K562 (cell line): ENCODE measurements at regions not wholly inside any gene's neighbourhood (a gene's known extent, or its start where the extent isn't known, plus 50 kb on each side); places are given as distances from the start of the nearest gene placed in this dataset.

Experiments used
- CHCHD3 ChIP-seq: fragments of 250-450 bp; sonication (Bioruptor Pico); IDR thresholded peaks from 2 replicates; pipeline ENCODE4 v2.1.2; 2022; ENCODE audit warnings: mild to moderate bottlenecking
- CREB5 ChIP-seq: fragments of 250-450 bp; sonication (Bioruptor Pico); IDR thresholded peaks from 2 replicates; pipeline ENCODE4 v1.5.0; 2020; ENCODE audit warnings: mild to moderate bottlenecking
- NFE2 ChIP-seq: IDR thresholded peaks from 2 replicates; pipeline ENCODE4 v1.6.1; 2014; ENCODE audit warnings: antibody characterized with exemption, low read depth
- REST ChIP-seq, 2 experiments: fragments of 450-650 bp; formaldehyde crosslinking in 1 of 2; IDR thresholded peaks; 2 replicates each; pipeline versions ENCODE4 v1.4.0 to v1.6.1; 2014 to 2020; ENCODE audit warnings: mild to moderate bottlenecking in 2 of 2, borderline replicate concordance in 1 of 2, low read depth in 1 of 2
- ZNF347 ChIP-seq: fragments of 450-650 bp; formaldehyde crosslinking; IDR thresholded peaks from 2 replicates; pipeline ENCODE4 v1.4.0; 2020; ENCODE audit warnings: low read depth, mild to moderate bottlenecking, moderate library complexity

- TF ChIP-seq REST (IDR thresholded peaks at IDR 0.05; ENCODE audit: borderline replicate concordance) (no peak), REST (CRISPR knock-in tag; IDR thresholded peaks at IDR 0.05; ENCODE audit: low read depth) (no peak), ZNF347 (CRISPR knock-in tag) (no peak), CREB5 (CRISPR knock-in tag) (no peak), NFE2 (no peak), CHCHD3 (CRISPR knock-in tag) (no peak)
Observed at GRCh38 chr7:136179851-136180721, 202.9 kb upstream of the MTPN start (continued).
